Uterus (tissue), 2 donors: ENCODE measurements at regions not wholly inside any gene's neighbourhood (a gene's known extent, or its start where the extent isn't known, plus 50 kb on each side); places are given as distances from the start of the nearest gene placed in this dataset.

Experiments
- CTCF ChIP-seq, 4 experiments: fragments of 200-600 bp in 2 of 4; fragments of 450-650 bp in 2 of 4; sonication (generic) in 2 of 4; IDR thresholded peaks; one replicate each; pipeline ENCODE4 v1.5.1; 2016 to 2019; ENCODE audit warnings: antibody characterized with exemption in 4 of 4, mild to moderate bottlenecking in 2 of 4, moderate library complexity in 1 of 4
- POLR2A ChIP-seq, 2 donors: fragments of 450-650 bp; IDR thresholded peaks; one replicate each; pipeline ENCODE4 v1.6.1; 2016; ENCODE audit warnings: antibody characterized with exemption in 2 of 2, mild to moderate bottlenecking in 1 of 2, moderate library complexity in 1 of 2

DNA sequence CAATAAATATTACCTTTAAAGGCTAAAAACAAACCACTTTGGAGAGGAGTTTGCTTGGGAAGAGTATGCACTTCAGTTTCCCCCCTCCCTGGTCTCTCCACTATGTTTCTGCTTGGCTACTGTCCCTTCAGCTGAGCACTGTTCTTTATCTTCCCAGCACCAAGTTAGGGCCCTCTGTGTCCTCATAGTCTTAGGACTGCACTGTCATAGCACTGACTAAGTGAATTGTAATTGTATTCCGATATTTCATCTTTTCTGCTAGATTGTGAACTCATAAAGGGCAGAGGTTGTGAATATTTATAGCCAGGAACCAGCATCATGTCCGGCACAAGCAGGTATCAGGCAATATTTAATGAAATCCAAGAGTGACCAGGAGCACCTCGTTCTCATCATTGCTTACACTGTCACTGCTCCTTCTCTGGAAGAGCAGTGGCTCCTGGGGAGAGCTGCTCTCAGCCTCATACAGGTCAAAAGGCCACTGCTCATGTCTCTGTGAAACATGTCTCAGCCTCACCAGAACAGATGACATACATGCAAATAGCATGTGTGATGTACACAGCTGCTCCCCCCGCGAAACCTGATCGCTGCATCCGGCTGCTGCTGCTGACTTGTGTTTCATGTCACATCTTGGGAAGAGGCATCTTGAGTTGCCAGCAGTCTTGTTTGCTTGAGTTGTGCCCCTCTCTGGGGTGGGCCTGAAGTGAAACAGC, 279.7 kb upstream of the MSX2 start:
- TF ChIP-seq CTCF (IDR thresholded peaks at IDR 0.05) (no peak), POLR2A (IDR thresholded peaks at IDR 0.05) (no peak)
